BLaER1 treated with 17β-estradiol and CSF1 and Interleukin-3, amounts not matched to agents 10 nM and 100 nM (cell line): ENCODE measurements at regions not wholly inside any gene's neighbourhood (a gene's known extent, or its start where the extent isn't known, plus 50 kb on each side); places are given as distances from the start of the nearest gene placed in this dataset.
"Not testable (repeated sequence)": the region's sequence is repeated elsewhere in the genome, so short reads cannot be mapped to it uniquely, and the experiment has no call there.

Experiments used
- H3K27ac ChIP-seq, 11 experiments: shearing (Covaris generic); formaldehyde crosslinking; 2 replicates each; pipeline ENCODE4 v1.8.1; 2022
- H3K27me3 ChIP-seq, 11 experiments: shearing (Covaris generic); formaldehyde crosslinking; 2 replicates each; pipeline ENCODE4 v1.8.1; 2022
- H3K36me3 ChIP-seq, 11 experiments: shearing (Covaris generic); formaldehyde crosslinking; 2 replicates each; pipeline ENCODE4 v1.8.1; 2022
- H3K4me1 ChIP-seq, 10 experiments: shearing (Covaris generic); formaldehyde crosslinking; 2 replicates each; pipeline ENCODE4 v1.8.1; 2022
- H3K4me2 ChIP-seq, 11 experiments: shearing (Covaris generic); formaldehyde crosslinking; 2 replicates each; pipeline ENCODE4 v1.8.1; 2022
- H3K4me3 ChIP-seq, 10 experiments: shearing (Covaris generic); formaldehyde crosslinking; 2 replicates each; pipeline ENCODE4 v1.8.1; 2022
- H3K9ac ChIP-seq, 11 experiments: shearing (Covaris generic); formaldehyde crosslinking; 2 replicates each; pipeline ENCODE4 v1.8.1; 2022
- H3K9me3 ChIP-seq, 11 experiments: shearing (Covaris generic); formaldehyde crosslinking; replicated peaks in 1 of 11; 2 replicates each; pipeline ENCODE4 v1.8.1; 2022
- H4K20me1 ChIP-seq, 11 experiments: shearing (Covaris generic); formaldehyde crosslinking; 2 replicates each; pipeline ENCODE4 v1.8.1; 2022
- Cebpa-rat ChIP-seq, 11 experiments: shearing (Covaris generic); IDR thresholded peaks; 2 replicates each; pipeline ENCODE4 v1.8.1; 2022

DNA sequence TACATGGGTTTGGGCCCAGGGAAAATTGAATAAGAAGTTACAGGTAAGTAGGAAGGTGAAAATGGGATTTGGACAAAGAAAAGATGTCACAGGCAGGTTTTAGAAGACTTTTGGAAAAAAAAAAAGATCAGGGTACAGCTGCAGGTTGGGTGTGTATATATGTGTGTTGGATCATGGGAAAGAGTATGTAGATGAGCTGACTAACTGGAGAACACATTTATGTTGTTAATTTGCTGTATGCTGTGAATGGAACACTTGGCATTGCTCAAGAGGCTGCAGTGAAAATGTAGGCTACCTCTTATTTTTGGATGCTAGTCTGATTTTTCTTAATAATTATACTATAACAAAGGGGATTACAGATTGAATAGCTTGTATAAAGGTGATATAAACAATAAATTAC lies 577.7 kb upstream of the USP24 start:
- Histone ChIP-seq H3K9me3 (peaks cover 9 to 31% (median 15%) of the 10 kb centered on the region in 11 experiments; a peak in 21 of 22 replicates), H3K27ac (no peak overlapping the region)
- no peak for TF ChIP-seq Cebpa-rat (IDR thresholded peaks at IDR 0.05)

DNA sequence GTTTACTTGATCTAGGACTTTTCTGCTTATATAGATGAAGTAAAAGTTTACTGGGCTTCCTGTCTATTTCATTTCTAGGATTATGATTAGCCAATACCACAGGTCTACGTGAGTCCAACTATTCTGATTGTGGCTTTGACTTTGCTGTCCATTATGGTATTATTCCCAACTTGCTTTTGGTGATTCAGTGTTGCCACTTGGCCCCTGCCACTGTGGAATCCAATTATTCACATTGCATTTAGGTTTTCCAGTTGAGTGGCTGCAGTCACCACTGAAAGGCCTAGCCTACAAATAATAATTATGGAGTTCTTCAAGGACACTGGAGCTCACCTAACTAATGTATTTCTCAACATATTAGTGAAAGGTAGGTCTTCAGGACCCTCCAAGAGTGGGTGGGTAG lies 574.3 kb upstream of the USP24 start:
- H3K9me3 ChIP-seq, result peaks cover 6 to 26% (median 10%) of the 10 kb centered on the region in 11 experiments; a peak in 21 of 22 replicates
- no peak overlapping the region for H3K9ac ChIP-seq
- no peak overlapping the region for H3K4me2 ChIP-seq
- H3K27me3 ChIP-seq, result no peaks in the 10 kb centered on the region
- H3K36me3 ChIP-seq, result no peaks in the 10 kb centered on the region
- no peaks in the 10 kb centered on the region for H4K20me1 ChIP-seq
- no peak overlapping the region for H3K4me3 ChIP-seq
- no peak for TF ChIP-seq Cebpa-rat (IDR thresholded peaks at IDR 0.05)
- no peak overlapping the region for H3K27ac ChIP-seq
- H3K4me1 ChIP-seq, result no peaks in the 10 kb centered on the region

More for the DNA sequence above, 577.7 kb upstream of the USP24 start:
- Histone ChIP-seq H3K4me1 (no peaks in the 10 kb centered on the region), H3K9ac (no peak overlapping the region), H3K4me2 (no peak overlapping the region), H3K27me3 (no peaks in the 10 kb centered on the region), H4K20me1 (no peaks in the 10 kb centered on the region), H3K36me3 (no peaks in the 10 kb centered on the region), H3K4me3 (no peak overlapping the region)

DNA sequence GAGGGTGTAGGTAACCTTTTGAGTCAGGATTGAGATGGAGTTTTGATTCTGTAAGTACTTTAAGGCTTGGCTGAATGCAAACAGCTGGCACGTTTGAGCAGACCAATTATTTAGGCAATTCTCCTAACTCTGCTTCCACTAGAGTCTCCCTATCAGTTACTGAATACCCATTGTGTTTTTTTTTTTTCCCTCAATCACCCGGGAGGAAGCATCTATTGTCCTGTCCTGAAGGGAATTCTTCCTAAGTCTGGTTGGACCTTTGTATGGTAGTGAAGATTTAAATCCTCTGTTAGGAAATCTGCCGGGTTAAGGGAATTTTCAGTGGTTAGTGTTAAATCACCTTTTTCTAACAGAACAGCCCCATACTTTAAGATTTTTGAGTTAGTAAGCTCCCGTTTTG lies 571.2 kb upstream of the USP24 start:
- H3K4me1 ChIP-seq, result no peaks in the 10 kb centered on the region
- no peaks in the 10 kb centered on the region for H3K36me3 ChIP-seq
- H3K27me3 ChIP-seq, result no peaks in the 10 kb centered on the region
- H3K4me2 ChIP-seq, result no peak overlapping the region
- H3K4me3 ChIP-seq, result no peak overlapping the region
- H3K9me3 ChIP-seq, result peaks cover 0 to 16% (median 0%) of the 10 kb centered on the region in 11 experiments; a peak in 6 of 22 replicates
- TF ChIP-seq Cebpa-rat (IDR thresholded peaks at IDR 0.05), result no peak
- no peak overlapping the region for H3K27ac ChIP-seq
- H3K9ac ChIP-seq, result no peak overlapping the region
- H4K20me1 ChIP-seq, result no peaks in the 10 kb centered on the region

DNA sequence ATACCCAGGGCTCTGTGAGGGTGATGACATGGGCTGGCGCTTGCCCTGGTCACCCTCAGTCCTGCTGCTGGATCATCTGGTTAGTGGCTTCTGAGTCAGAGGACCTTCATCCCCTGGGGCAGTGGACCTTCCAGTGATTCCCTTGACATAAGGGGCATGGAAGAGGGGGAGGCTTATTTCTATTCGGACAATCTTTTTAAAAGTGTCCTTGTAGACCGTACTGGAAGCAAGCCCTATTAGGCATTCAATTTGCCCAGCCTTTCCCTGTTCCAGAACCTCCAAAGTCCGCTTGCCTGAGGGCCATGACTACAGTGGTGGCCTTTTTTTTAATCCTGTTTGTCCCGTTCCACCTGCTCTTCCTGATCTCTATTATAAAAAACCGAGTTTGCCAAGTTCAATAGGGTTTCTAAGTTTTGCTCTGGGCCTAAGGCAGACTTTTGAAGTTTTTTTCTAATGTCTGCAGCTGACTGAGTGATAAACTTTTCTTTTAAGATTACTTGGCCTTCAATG lies 569.8 kb upstream of the USP24 start:
- H3K9ac ChIP-seq, H3K27me3 ChIP-seq, H3K36me3 ChIP-seq, H3K9me3 ChIP-seq, H3K4me3 ChIP-seq, H3K27ac ChIP-seq, H4K20me1 ChIP-seq, H3K4me1 ChIP-seq, H3K4me2 ChIP-seq: not testable (repeated sequence)

DNA sequence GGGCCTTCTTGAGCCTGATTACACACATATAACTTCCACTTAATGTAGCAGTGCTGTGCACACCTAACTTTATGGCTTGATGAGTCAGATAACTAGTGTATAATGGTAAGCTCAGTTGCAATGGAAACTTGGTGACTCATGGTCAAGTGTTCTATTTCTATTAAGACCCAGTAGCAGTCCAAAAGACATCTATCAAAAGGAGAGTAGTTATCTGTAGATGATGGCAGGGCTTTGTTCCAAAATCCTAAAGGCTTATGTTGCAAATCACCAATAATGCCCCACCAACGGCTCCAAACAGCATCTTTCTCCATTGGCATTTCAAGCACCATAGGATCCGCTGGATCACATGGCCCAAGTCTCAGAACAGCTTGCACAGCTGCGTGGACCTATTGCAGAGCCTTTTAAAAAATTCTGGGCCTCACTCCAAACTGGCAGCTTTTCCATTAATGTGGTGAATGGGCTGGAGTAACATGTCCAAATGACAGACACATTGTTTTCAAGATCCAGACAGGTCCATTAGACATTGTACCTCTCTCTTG lies 566.8 kb upstream of the USP24 start:
- H3K4me2 ChIP-seq, result no peak overlapping the region
- no peaks in the 10 kb centered on the region for H3K36me3 ChIP-seq
- H3K4me1 ChIP-seq, result no peaks in the 10 kb centered on the region
- no peak overlapping the region for H3K27ac ChIP-seq
- TF ChIP-seq Cebpa-rat (IDR thresholded peaks at IDR 0.05), result no peak
- H3K27me3 ChIP-seq, result no peaks in the 10 kb centered on the region
- H4K20me1 ChIP-seq, result no peaks in the 10 kb centered on the region
- H3K9ac ChIP-seq, result no peak overlapping the region
- H3K9me3 ChIP-seq, result no peaks in the 10 kb centered on the region
- H3K4me3 ChIP-seq, result no peak overlapping the region

DNA sequence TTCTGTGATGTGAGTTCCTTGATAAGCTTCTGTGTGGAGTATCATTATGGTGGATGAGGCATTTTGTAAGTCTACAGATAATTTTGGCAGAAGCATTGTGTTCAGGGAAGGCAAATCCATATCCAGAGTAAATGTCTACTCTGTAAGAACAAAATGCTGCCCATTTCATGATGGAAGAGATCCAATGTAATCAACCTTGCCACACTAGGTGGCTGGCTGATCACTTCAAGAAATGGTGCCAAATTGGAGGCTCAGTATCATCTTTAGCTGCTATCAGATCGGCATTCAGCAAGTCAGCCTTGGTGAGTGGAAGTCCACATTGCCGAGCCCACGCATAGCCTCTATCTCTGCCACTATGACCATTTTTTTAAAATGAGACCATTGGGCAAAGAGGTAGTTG lies 565.8 kb upstream of the USP24 start:
- no peak for TF ChIP-seq Cebpa-rat (IDR thresholded peaks at IDR 0.05)
- Histone ChIP-seq H3K4me3 (no peak overlapping the region), H3K27me3 (no peaks in the 10 kb centered on the region), H4K20me1 (no peaks in the 10 kb centered on the region), H3K27ac (no peak overlapping the region), H3K4me1 (no peaks in the 10 kb centered on the region), H3K36me3 (no peaks in the 10 kb centered on the region), H3K4me2 (no peak overlapping the region), H3K9me3 (no peaks in the 10 kb centered on the region), H3K9ac (no peak overlapping the region)

DNA sequence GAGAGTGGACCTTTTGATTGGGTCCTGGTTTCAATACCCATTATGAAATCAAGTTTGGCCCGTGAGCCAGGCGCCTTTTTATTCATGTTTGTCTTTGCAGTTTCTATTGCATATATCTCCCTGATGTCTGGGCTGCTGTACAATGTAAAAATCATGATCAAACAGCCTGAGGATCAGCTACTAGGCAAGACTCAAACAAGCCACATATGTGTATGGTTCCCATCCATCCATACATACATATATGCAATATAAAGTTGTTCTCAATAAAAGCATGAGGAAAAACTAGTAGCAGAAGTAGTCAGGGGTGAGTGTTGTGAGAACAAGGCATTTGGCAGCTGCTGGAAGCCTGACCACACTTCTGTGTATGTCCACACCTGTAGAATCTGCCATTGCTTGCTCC lies 562.4 kb upstream of the USP24 start:
- Histone ChIP-seq H3K9ac (no peak overlapping the region), H4K20me1 (no peaks in the 10 kb centered on the region), H3K36me3 (no peaks in the 10 kb centered on the region), H3K4me2 (no peak overlapping the region), H3K27ac (no peak overlapping the region), H3K9me3 (peaks cover 0 to 6% (median 0%) of the 10 kb centered on the region in 11 experiments; a peak in 2 of 22 replicates), H3K27me3 (no peaks in the 10 kb centered on the region), H3K4me1 (no peaks in the 10 kb centered on the region), H3K4me3 (no peak overlapping the region)
- no peak for TF ChIP-seq Cebpa-rat (IDR thresholded peaks at IDR 0.05)

DNA sequence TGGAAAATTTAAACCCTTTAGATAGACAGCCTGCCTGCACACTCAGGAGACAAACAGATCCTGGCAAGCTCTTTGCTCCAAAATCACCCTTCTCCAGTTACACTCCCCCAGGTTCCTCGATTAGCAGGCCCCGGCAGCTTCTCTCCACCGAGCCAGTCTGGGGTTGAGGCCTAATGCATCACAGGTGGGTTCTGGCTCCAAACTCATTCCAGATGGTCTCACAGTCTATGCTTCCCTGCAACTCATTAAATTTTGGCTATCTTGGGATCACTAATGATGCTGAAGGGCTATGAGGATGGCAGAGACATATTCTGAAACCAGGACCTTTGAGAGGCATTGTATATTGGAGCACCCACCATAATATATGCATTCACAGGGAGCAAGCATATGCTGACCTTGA lies 559.8 kb upstream of the USP24 start:
- no peaks in the 10 kb centered on the region for H3K36me3 ChIP-seq
- H3K4me2 ChIP-seq, result no peak overlapping the region
- no peaks in the 10 kb centered on the region for H3K27me3 ChIP-seq
- no peaks in the 10 kb centered on the region for H4K20me1 ChIP-seq
- H3K27ac ChIP-seq, result no peak overlapping the region
- no peaks in the 10 kb centered on the region for H3K4me1 ChIP-seq
- H3K4me3 ChIP-seq, result no peak overlapping the region
- H3K9me3 ChIP-seq, result peaks cover 0 to 6% (median 0%) of the 10 kb centered on the region in 11 experiments; a peak in 3 of 22 replicates
- no peak for TF ChIP-seq Cebpa-rat (IDR thresholded peaks at IDR 0.05)
- no peak overlapping the region for H3K9ac ChIP-seq

DNA sequence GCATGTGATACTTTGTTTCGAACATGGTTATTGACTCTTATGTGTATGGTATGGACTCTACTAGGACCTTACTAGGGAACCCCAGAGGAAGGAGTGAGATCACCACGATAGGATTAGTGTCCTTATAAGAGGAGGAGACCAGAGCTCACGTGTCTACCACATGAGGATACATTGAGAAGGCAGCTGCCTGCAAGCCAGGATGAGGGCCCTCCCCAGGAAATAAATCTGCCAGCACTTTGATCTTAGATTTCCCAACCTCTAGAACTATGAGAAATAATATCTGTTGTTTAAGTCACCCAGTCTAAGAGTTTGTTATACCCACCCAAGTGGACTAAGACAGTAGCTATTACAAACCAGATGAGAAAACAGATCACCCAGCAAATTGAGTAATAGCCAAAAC lies 559.3 kb upstream of the USP24 start:
- Histone ChIP-seq H4K20me1 (no peaks in the 10 kb centered on the region), H3K27ac (no peak overlapping the region)
- TF ChIP-seq Cebpa-rat (IDR thresholded peaks at IDR 0.05), result no peak

DNA sequence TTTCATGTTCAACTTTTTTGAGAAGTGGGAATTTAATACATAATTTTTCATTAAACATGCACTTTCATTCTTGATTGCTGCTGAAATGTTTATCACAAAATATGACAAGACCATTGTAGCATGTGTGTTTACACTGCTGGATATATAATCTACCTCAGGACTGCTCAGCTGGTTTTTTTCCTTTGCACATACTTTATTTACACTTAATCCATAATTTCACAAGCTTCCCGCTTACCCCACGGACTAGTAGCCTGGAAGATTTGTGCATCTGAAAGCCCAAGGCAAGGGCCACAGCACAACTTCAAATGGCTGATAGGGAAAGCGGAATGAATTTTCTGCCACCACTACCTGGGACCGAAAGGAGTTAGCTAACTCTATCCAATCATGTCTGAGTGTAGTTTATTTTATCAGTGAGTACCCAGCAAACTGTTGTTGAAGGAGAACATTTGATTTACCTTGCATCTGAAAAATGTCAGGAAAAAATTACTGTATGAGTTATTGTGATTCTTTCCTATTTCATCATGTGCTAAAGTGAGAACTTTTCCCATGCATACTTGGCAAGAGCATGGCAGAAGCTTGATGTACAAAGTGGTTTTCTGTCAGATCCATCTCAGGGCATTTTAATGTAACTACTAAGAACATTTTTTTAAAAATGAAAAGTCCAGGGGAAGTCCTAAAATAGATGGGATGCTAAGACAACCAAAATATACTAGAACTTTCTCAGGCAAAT lies 558.2 kb upstream of the USP24 start:
- Histone ChIP-seq H3K4me2 (no peak overlapping the region), H3K9ac (no peak overlapping the region), H4K20me1 (no peaks in the 10 kb centered on the region), H3K4me1 (no peaks in the 10 kb centered on the region), H3K4me3 (no peak overlapping the region), H3K36me3 (no peaks in the 10 kb centered on the region), H3K9me3 (peaks cover 0 to 6% (median 0%) of the 10 kb centered on the region in 11 experiments; a peak in 3 of 22 replicates), H3K27me3 (no peaks in the 10 kb centered on the region), H3K27ac (no peak overlapping the region)
- TF ChIP-seq Cebpa-rat (IDR thresholded peaks at IDR 0.05), result no peak

More for the DNA sequence above, 559.3 kb upstream of the USP24 start:
- Histone ChIP-seq H3K4me3 (no peak overlapping the region), H3K4me1 (no peaks in the 10 kb centered on the region), H3K36me3 (no peaks in the 10 kb centered on the region), H3K9me3 (peaks cover 0 to 6% (median 0%) of the 10 kb centered on the region in 11 experiments; a peak in 3 of 22 replicates), H3K27me3 (no peaks in the 10 kb centered on the region), H3K4me2 (no peak overlapping the region), H3K9ac (no peak overlapping the region)
